Neutrophil (primary cell): ENCODE measurements at regions not wholly inside any gene's neighbourhood (a gene's known extent, or its start where the extent isn't known, plus 50 kb on each side); places are given as distances from the start of the nearest gene placed in this dataset.

ENCODE experiments used
- H3K27ac ChIP-seq: fragments of 200-600 bp; sonication (generic); 2 replicates; pipeline ENCODE4 v1.5.1; 2016; ENCODE audit warnings: mild to moderate bottlenecking, moderate library complexity
- H3K27me3 ChIP-seq: fragments of 200-600 bp; sonication (generic); 2 replicates; pipeline ENCODE4 v1.6.0; 2016; ENCODE audit warnings: mild to moderate bottlenecking
- H3K36me3 ChIP-seq: fragments of 200-600 bp; sonication (generic); 2 replicates; pipeline ENCODE4 v1.5.1; 2017
- H3K4me1 ChIP-seq, 2 experiments: fragments of 200-600 bp in 1 of 2; sonication (generic) in 1 of 2; 1 replicate in 1 of 2; 2 replicates in 1 of 2; pipeline versions ENCODE4 v1.5.1 to v1.6.1; 2013 to 2016; ENCODE audit warnings: low read depth in 1 of 2, low read length in 1 of 2, mild to moderate bottlenecking in 1 of 2, moderate library complexity in 1 of 2; ENCODE audit not compliant: control insufficient read depth in 1 of 2, insufficient read depth in 1 of 2
- H3K4me3 ChIP-seq, 2 experiments: fragments of 200-600 bp in 1 of 2; sonication (generic) in 1 of 2; 1 replicate in 1 of 2; 2 replicates in 1 of 2; pipeline ENCODE4 v1.5.1; 2013 to 2016; ENCODE audit warnings: low read depth in 1 of 2, low read length in 1 of 2, mild to moderate bottlenecking in 1 of 2, moderate library complexity in 1 of 2
- H3K9me3 ChIP-seq: fragments of 200-600 bp; sonication (generic); 2 replicates; pipeline ENCODE4 v1.5.1; 2016
- TF ChIP-seq, protein P1 (sequence below): fragments of 200-600 bp; sonication (generic); IDR thresholded peaks from 2 replicates; pipeline ENCODE4 v1.5.1; 2016; ENCODE audit warnings: antibody characterized with exemption

DNA sequence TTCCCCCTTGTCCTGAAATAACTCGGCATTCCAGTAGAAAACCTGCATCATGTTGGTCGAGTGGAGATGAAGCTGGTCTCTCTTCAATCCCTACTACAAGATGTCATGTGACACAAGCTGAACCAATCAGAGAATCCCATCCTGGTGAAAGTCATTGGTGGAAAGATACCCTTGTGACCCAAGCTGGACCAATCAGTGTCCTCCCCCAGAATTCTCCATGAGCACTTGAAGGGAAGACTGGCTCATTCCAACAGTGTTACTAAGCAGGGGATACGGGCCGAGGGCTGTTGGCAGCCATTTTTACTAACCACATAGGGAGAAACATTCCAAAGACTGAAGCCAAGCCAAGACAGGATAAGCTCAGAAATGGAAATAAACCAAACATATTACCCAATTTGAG, 298.3 kb downstream of the ICOS start:
- TF ChIP-seq, protein P1, sequence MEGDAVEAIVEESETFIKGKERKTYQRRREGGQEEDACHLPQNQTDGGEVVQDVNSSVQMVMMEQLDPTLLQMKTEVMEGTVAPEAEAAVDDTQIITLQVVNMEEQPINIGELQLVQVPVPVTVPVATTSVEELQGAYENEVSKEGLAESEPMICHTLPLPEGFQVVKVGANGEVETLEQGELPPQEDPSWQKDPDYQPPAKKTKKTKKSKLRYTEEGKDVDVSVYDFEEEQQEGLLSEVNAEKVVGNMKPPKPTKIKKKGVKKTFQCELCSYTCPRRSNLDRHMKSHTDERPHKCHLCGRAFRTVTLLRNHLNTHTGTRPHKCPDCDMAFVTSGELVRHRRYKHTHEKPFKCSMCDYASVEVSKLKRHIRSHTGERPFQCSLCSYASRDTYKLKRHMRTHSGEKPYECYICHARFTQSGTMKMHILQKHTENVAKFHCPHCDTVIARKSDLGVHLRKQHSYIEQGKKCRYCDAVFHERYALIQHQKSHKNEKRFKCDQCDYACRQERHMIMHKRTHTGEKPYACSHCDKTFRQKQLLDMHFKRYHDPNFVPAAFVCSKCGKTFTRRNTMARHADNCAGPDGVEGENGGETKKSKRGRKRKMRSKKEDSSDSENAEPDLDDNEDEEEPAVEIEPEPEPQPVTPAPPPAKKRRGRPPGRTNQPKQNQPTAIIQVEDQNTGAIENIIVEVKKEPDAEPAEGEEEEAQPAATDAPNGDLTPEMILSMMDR: no peak
- H3K4me3 ChIP-seq: no peak overlapping the region
- no peaks in the 10 kb centered on the region for H3K4me1 ChIP-seq
- H3K27ac ChIP-seq: no peak overlapping the region
- H3K27me3 ChIP-seq: no peaks in the 10 kb centered on the region
- H3K9me3 ChIP-seq: no peaks in the 10 kb centered on the region
- H3K36me3 ChIP-seq: no peaks in the 10 kb centered on the region

DNA sequence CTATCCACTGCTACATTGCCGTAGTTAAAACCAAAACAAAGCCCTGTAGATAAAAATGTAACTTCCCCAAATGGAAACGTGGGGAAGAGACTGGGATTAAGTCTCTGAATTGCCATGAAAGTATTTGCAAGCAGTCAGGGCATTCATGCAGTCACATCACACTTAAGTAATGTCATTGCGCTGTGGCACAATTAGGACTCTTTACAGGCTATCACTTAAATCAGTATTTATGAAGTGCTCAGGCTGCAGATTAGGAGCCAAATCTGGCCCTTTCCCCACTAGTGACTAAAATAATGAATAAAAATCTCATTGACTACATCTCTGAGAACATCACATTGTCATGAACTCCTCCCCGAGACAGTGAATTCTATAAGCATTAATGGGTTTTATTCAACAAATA, 300.9 kb downstream of the ICOS start:
- no peaks in the 10 kb centered on the region for H3K27me3 ChIP-seq
- no peaks in the 10 kb centered on the region for H3K36me3 ChIP-seq
- H3K9me3 ChIP-seq: no peaks in the 10 kb centered on the region
- no peaks in the 10 kb centered on the region for H3K4me1 ChIP-seq
- no peak overlapping the region for H3K4me3 ChIP-seq
- no peak overlapping the region for H3K27ac ChIP-seq
- TF ChIP-seq, protein P1: no peak

DNA sequence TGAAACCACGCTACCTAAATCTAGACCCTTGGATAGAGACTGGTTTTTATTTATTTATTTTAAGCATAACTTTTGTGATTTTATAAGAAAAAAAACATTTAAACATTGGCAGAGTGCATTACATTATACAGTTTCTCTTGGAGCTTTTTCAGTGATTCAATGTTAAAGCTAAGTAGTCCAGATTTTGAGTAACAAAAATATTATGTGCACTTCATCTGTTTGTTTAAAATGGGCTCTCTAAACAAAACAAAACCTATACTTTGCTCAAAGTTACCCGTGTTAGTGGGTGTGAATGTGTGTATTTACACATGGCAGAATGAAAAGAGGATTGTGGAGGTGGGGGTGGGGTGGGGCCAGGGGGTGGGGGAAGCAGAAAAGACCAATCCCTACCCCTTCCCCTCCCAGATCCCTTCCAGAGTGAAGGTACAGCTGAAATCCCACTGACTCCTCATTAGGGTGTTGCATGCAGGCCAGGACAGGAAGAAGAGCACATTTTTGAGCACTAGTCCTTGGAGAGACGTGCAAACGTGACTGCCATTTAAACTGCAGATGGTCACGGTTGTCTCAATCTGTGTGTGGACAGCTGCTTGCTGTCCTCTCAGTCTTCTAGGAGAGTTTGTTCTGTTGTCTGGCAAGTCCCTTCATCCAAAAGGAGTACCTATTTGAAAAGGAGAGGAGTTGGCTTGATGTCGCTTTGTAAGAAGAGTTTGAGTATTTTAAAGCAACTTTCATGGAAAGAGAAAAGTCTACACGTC, 303.0 kb downstream of the ICOS start:
- Histone ChIP-seq H3K4me1 (no peaks in the 10 kb centered on the region), H3K9me3 (no peaks in the 10 kb centered on the region), H3K36me3 (no peaks in the 10 kb centered on the region), H3K27ac (no peak overlapping the region), H3K27me3 (no peaks in the 10 kb centered on the region), H3K4me3 (no peak overlapping the region)
- TF ChIP-seq, protein P1: no peak

DNA sequence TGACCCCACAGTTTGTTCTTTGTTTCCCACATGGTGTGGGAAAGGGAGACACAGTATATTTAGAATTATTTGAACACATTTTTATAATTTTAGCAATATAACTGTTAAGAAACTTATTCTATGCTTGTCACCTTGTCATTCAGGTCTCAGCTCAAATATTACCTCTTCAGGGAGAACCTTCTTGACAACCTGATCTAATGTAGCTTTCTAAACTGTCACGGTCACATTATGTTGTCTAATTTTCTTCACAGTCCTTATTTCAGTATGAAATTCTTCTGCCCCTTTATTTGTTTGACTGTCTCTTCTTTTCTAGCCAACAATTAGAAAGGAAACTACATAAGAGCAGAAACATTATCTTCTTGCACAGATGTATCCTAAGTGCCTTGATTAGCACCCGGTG, 304.3 kb upstream of the PARD3B start:
- Histone ChIP-seq H3K27me3 (no peaks in the 10 kb centered on the region), H3K27ac (no peak overlapping the region)
- TF ChIP-seq, protein P1: no peak

DNA sequence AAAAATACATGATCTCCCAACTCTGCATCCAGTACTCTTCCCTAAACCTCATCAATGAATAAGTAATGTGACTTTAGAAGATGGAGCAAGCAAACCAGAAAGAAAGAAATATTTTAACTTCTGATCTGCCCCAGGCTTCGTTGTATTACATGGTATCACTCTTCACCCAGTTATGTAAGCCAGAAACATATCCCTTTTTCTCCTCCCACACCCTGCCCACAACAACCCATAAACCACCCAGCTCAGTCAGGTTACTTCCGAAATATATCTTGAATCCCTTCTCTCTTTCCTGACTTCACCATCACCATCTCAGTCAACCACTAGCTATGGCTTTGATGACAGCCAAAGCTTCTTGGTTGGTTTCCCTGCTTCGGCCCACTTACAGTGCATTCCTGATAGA, 295.8 kb upstream of the PARD3B start:
- TF ChIP-seq, protein P1: no peak
- Histone ChIP-seq H3K27ac (no peak overlapping the region), H3K27me3 (no peaks in the 10 kb centered on the region)

More for the DNA sequence above, 304.3 kb upstream of the PARD3B start:
- H3K9me3 ChIP-seq: no peaks in the 10 kb centered on the region
- no peak overlapping the region for H3K4me3 ChIP-seq
- no peaks in the 10 kb centered on the region for H3K4me1 ChIP-seq
- H3K36me3 ChIP-seq: no peaks in the 10 kb centered on the region

More for the DNA sequence above, 295.8 kb upstream of the PARD3B start:
- Histone ChIP-seq H3K9me3 (no peaks in the 10 kb centered on the region), H3K4me3 (no peak overlapping the region), H3K36me3 (no peaks in the 10 kb centered on the region), H3K4me1 (peaks cover 0 to 5% of the 10 kb centered on the region in 2 experiments)
